Rectal smooth muscle tissue (tissue), 1 donor: ENCODE measurements at regions not wholly inside any gene's neighbourhood (a gene's known extent, or its start where the extent isn't known, plus 50 kb on each side); places are given as distances from the start of the nearest gene placed in this dataset.

ENCODE experiments used
- H3K27ac ChIP-seq: one replicate; pipeline ENCODE4 v1.7.0; 2013; ENCODE audit warnings: low read depth, low read length, inconsistent platforms
- H3K27me3 ChIP-seq: one replicate; pipeline ENCODE4 v1.7.0; 2013; ENCODE audit warnings: low read length; ENCODE audit not compliant: control insufficient read depth, insufficient read depth
- H3K36me3 ChIP-seq: one replicate; pipeline ENCODE4 v1.7.0; 2013; ENCODE audit warnings: low read length; ENCODE audit not compliant: control insufficient read depth, insufficient read depth
- H3K4me1 ChIP-seq: one replicate; pipeline ENCODE4 v1.7.0; 2013; ENCODE audit warnings: low read length; ENCODE audit not compliant: control insufficient read depth, insufficient read depth
- H3K4me3 ChIP-seq: one replicate; pipeline ENCODE4 v1.7.0; 2013; ENCODE audit warnings: low read length
- H3K9ac ChIP-seq: one replicate; pipeline ENCODE4 v1.7.0; 2013; ENCODE audit warnings: low read length

GRCh38 chr1:209434066-209434465 lies 149.4 kb upstream of the CAMK1G start:
- H3K4me3 ChIP-seq: no peak overlapping the region
- no peaks in the 10 kb centered on the region for H3K27me3 ChIP-seq
- no peaks in the 10 kb centered on the region for H3K4me1 ChIP-seq
- no peak overlapping the region for H3K9ac ChIP-seq
- no peak overlapping the region for H3K27ac ChIP-seq
- no peaks in the 10 kb centered on the region for H3K36me3 ChIP-seq

GRCh38 chr1:209434631-209435217 lies 148.8 kb upstream of the CAMK1G start:
- Histone ChIP-seq H3K36me3 (no peaks in the 10 kb centered on the region), H3K9ac (no peak overlapping the region), H3K4me1 (no peaks in the 10 kb centered on the region), H3K27ac (no peak overlapping the region), H3K27me3 (no peaks in the 10 kb centered on the region), H3K4me3 (no peak overlapping the region)

- Histone ChIP-seq H3K9ac (no peak overlapping the region), H3K36me3 (no peaks in the 10 kb centered on the region), H3K27me3 (no peaks in the 10 kb centered on the region), H3K27ac (no peak overlapping the region), H3K4me3 (no peak overlapping the region), H3K4me1 (no peaks in the 10 kb centered on the region)
Observed at GRCh38 chr1:209435654-209436566, 147.6 kb upstream of the CAMK1G start.

- no peak overlapping the region for H3K9ac ChIP-seq
- H3K36me3 ChIP-seq: no peaks in the 10 kb centered on the region
- no peak overlapping the region for H3K27ac ChIP-seq
- H3K4me1 ChIP-seq: no peaks in the 10 kb centered on the region
- no peaks in the 10 kb centered on the region for H3K27me3 ChIP-seq
- H3K4me3 ChIP-seq: no peak overlapping the region
Observed at GRCh38 chr1:209439828-209440227, 143.7 kb upstream of the CAMK1G start.

- Histone ChIP-seq H3K4me3 (no peak overlapping the region), H3K36me3 (no peaks in the 10 kb centered on the region), H3K9ac (no peak overlapping the region), H3K27me3 (no peaks in the 10 kb centered on the region), H3K4me1 (no peaks in the 10 kb centered on the region), H3K27ac (no peak overlapping the region)
Observed at GRCh38 chr1:209443361-209443931, 140.1 kb upstream of the CAMK1G start.

GRCh38 chr1:209443975-209444651 lies 139.4 kb upstream of the CAMK1G start:
- Histone ChIP-seq H3K9ac (no peak overlapping the region), H3K27ac (no peak overlapping the region), H3K27me3 (no peaks in the 10 kb centered on the region), H3K36me3 (no peaks in the 10 kb centered on the region), H3K4me3 (no peak overlapping the region), H3K4me1 (no peaks in the 10 kb centered on the region)

- Histone ChIP-seq H3K9ac (no peak overlapping the region), H3K4me3 (no peak overlapping the region), H3K27ac (no peak overlapping the region), H3K36me3 (no peaks in the 10 kb centered on the region), H3K4me1 (no peaks in the 10 kb centered on the region), H3K27me3 (no peaks in the 10 kb centered on the region)
Observed at GRCh38 chr1:209444961-209445360, 138.6 kb upstream of the CAMK1G start.

GRCh38 chr1:209445576-209445975 lies 137.9 kb upstream of the CAMK1G start:
- Histone ChIP-seq H3K27me3 (no peaks in the 10 kb centered on the region), H3K4me1 (no peaks in the 10 kb centered on the region), H3K9ac (no peak overlapping the region), H3K27ac (no peak overlapping the region), H3K4me3 (no peak overlapping the region), H3K36me3 (no peaks in the 10 kb centered on the region)

- Histone ChIP-seq H3K27me3 (no peaks in the 10 kb centered on the region), H3K4me3 (no peak overlapping the region), H3K36me3 (no peaks in the 10 kb centered on the region), H3K27ac (no peak overlapping the region), H3K9ac (no peak overlapping the region), H3K4me1 (no peaks in the 10 kb centered on the region)
Observed at GRCh38 chr1:209446356-209446755, 137.2 kb upstream of the CAMK1G start.

GRCh38 chr1:209454340-209454994 lies 129.0 kb upstream of the CAMK1G start:
- Histone ChIP-seq H3K27me3 (no peaks in the 10 kb centered on the region), H3K27ac (no peak overlapping the region), H3K36me3 (no peaks in the 10 kb centered on the region), H3K4me1 (no peaks in the 10 kb centered on the region), H3K9ac (no peak overlapping the region), H3K4me3 (no peak overlapping the region)

- Histone ChIP-seq H3K4me3 (no peak overlapping the region), H3K27ac (no peak overlapping the region), H3K4me1 (no peaks in the 10 kb centered on the region), H3K9ac (no peak overlapping the region), H3K36me3 (no peaks in the 10 kb centered on the region), H3K27me3 (no peaks in the 10 kb centered on the region)
Observed at GRCh38 chr1:209455145-209455544, 128.4 kb upstream of the CAMK1G start.
